ENCODE measurements at regions not wholly inside any gene's neighbourhood (a gene's known extent, or its start where the extent isn't known, plus 50 kb on each side); places are given as distances from the start of the nearest gene placed in this dataset.

- H3K27ac ChIP-seq (ENCODE audit: extremely low read depth, low read depth, low read length) = no peak overlapping the region
- H3K4me1 ChIP-seq (ENCODE audit: control insufficient read depth, insufficient read depth, low read length) = no peaks in the 10 kb centered on the region
- no peak overlapping the region for H3K4me3 ChIP-seq (ENCODE audit: low read depth, low read length)
- CTCF ChIA-PET = no interaction called here
- no peaks in the 10 kb centered on the region for H3K9me3 ChIP-seq (ENCODE audit: control insufficient read depth, insufficient read depth, low read depth, low read length)
- POLR2A ChIA-PET = no interaction called here
- H3K36me3 ChIP-seq (ENCODE audit: control insufficient read depth in 2 of 2, insufficient read depth in 1 of 2, low read length in 2 of 2) = no peaks in the 10 kb centered on the region
- no peak for TF ChIP-seq HIC1 (tag by site-specific recombination; IDR thresholded peaks at IDR 0.05)
- TF ChIP-seq ZNF664 (tag by site-specific recombination; IDR thresholded peaks at IDR 0.05) = no peak
- TF ChIP-seq IKZF3 (tag by site-specific recombination; IDR thresholded peaks at IDR 0.05) = no peak
- no peak for TF ChIP-seq ZNF792 (tag by site-specific recombination; IDR thresholded peaks at IDR 0.05)
- TF ChIP-seq ELK4 (IDR thresholded peaks at IDR 0.05; ENCODE audit: borderline replicate concordance, low read depth, low read length) = no peak
- TF ChIP-seq YY1 (tag by site-specific recombination; IDR thresholded peaks at IDR 0.05) = no peak
- no peak for TF ChIP-seq HOXD13 (CRISPR knock-in tag; IDR thresholded peaks at IDR 0.05; ENCODE audit: borderline replicate concordance)
- TF ChIP-seq TRIM28 (IDR thresholded peaks at IDR 0.05; ENCODE audit: borderline replicate concordance, low read length) = no peak
- no peak for TF ChIP-seq ZNF202 (tag by site-specific recombination; IDR thresholded peaks at IDR 0.05; ENCODE audit: borderline replicate concordance)
Observed at GRCh38 chr2:83908750-83909149, 550.3 kb downstream of the SUCLG1 start.

- no peaks in the 10 kb centered on the region for H3K36me3 ChIP-seq (ENCODE audit: control insufficient read depth in 2 of 2, insufficient read depth in 1 of 2, low read length in 2 of 2)
- CTCF ChIA-PET = interaction anchor here (0.6 kb wide), 1 partner anchor 58 kb away, joined by 3 read pairs; no protein-coding TSS in a partner anchor
- H3K4me1 ChIP-seq (ENCODE audit: control insufficient read depth, insufficient read depth, low read length) = no peaks in the 10 kb centered on the region
- H3K9me3 ChIP-seq (ENCODE audit: control insufficient read depth, insufficient read depth, low read depth, low read length) = no peaks in the 10 kb centered on the region
- H3K4me3 ChIP-seq (ENCODE audit: low read depth, low read length) = no peak overlapping the region
- POLR2A ChIA-PET = no interaction called here
- no peak overlapping the region for H3K27ac ChIP-seq (ENCODE audit: extremely low read depth, low read depth, low read length)
- TF ChIP-seq TCF7L2 (IDR thresholded peaks at IDR 0.05; ENCODE audit: borderline replicate concordance, low read depth, low read length) (no peak), ZNF214 (tag by site-specific recombination; IDR thresholded peaks at IDR 0.05; ENCODE audit: borderline replicate concordance) (no peak), ZNF558 (tag by site-specific recombination; IDR thresholded peaks at IDR 0.05) (no peak), ZNF10 (tag by site-specific recombination; IDR thresholded peaks at IDR 0.05) (no peak), SP7 (tag by site-specific recombination; IDR thresholded peaks at IDR 0.05) (no peak), KLF9 (tag by site-specific recombination; IDR thresholded peaks at IDR 0.05; ENCODE audit: low read depth) (no peak), ZNF23 (tag by site-specific recombination; IDR thresholded peaks at IDR 0.05; ENCODE audit: borderline replicate concordance) (no peak), ZNF184 (tag by site-specific recombination; IDR thresholded peaks at IDR 0.05) (no peak), ZSCAN30 (tag by site-specific recombination; IDR thresholded peaks at IDR 0.05) (no peak), PRDM6 (tag by site-specific recombination; IDR thresholded peaks at IDR 0.05) (no peak), ZNF302 (tag by site-specific recombination; IDR thresholded peaks at IDR 0.05; ENCODE audit: low read depth) (no peak), PRDM2 (tag by site-specific recombination; IDR thresholded peaks at IDR 0.05; ENCODE audit: borderline replicate concordance) (no peak), ZNF19 (tag by site-specific recombination; IDR thresholded peaks at IDR 0.05; ENCODE audit: low read depth) (no peak), GFI1B (tag by site-specific recombination; IDR thresholded peaks at IDR 0.05) (no peak), ZBTB20 (tag by site-specific recombination; IDR thresholded peaks at IDR 0.05) (no peak)
Observed at GRCh38 chr2:83901317-83901716, 557.8 kb downstream of the SUCLG1 start.

Data from HEK293 (cell line).